Caco-2 (cell line): ENCODE measurements at regions not wholly inside any gene's neighbourhood (a gene's known extent, or its start where the extent isn't known, plus 50 kb on each side); places are given as distances from the start of the nearest gene placed in this dataset.

Experiments used
- BruUV-seq: library from RNA; stranded (reverse); fragments of 400-500 nt; replicated peaks from 2 replicates; lab custom pipeline; 2021; lab: Mats Ljungman, UMichigan
- CTCF ChIA-PET: fragments of 300-600 bp; sonication (Branson Sonifier 250); formaldehyde crosslinking; loops from one replicate; lab custom pipeline; 2022; ENCODE audit warnings: antibody characterized with exemption; lab: Charles Lee
- POLR2A ChIA-PET: fragments of 300-600 bp; sonication (Branson Sonifier 250); formaldehyde crosslinking; loops from one replicate; lab custom pipeline; 2022; ENCODE audit warnings: antibody characterized with exemption; lab: Charles Lee
- DNase-seq, 2 experiments: peaks; one replicate each; pipeline versions ENCODE4 v3.0.0 to v3.0.0-alpha.2; 2020 to 2022
- H3K27me3 ChIP-seq: replicated peaks from 2 replicates; pipeline ENCODE4 v1.6.0; 2011; ENCODE audit warnings: low read length; ENCODE audit not compliant: control insufficient read depth, insufficient read depth
- H3K36me3 ChIP-seq: 2 replicates; pipeline ENCODE4 v1.5.1; 2011; ENCODE audit warnings: low read length; ENCODE audit not compliant: control insufficient read depth, insufficient read depth
- H3K4me1 ChIP-seq: fragments of 250-450 bp; sonication (Bioruptor Pico); 2 replicates; pipeline ENCODE4 v1.5.1; 2020; ENCODE audit warnings: mild to moderate bottlenecking
- H3K4me3 ChIP-seq: 2 replicates; pipeline ENCODE4 v1.5.1; 2011; ENCODE audit warnings: low read depth, mild to moderate bottlenecking, control low read depth, low read length
- H3K9me3 ChIP-seq: fragments of 250-450 bp; sonication (Bioruptor Pico); 2 replicates; pipeline ENCODE4 v1.5.1; 2020; ENCODE audit warnings: mild to moderate bottlenecking, moderate library complexity
- H3K27ac Mint-ChIP-seq: one replicate; pipeline ENCODE4 v1.8.0; 2022; ENCODE audit warnings: mixed read lengths; ENCODE audit not compliant: unreplicated experiment
- H3K27me3 Mint-ChIP-seq: one replicate; pipeline ENCODE4 v1.8.0; 2022; ENCODE audit warnings: mixed read lengths; ENCODE audit not compliant: insufficient read depth, unreplicated experiment
- H3K36me3 Mint-ChIP-seq: one replicate; pipeline ENCODE4 v1.8.0; 2022; ENCODE audit warnings: mild to moderate bottlenecking, mixed read lengths; ENCODE audit not compliant: insufficient read depth, unreplicated experiment
- H3K4me1 Mint-ChIP-seq: one replicate; pipeline ENCODE4 v1.8.0; 2022; ENCODE audit warnings: low read depth, mixed read lengths; ENCODE audit not compliant: unreplicated experiment
- H3K4me3 Mint-ChIP-seq: one replicate; pipeline ENCODE4 v1.8.0; 2022; ENCODE audit warnings: mild to moderate bottlenecking, moderate library complexity, mixed read lengths; ENCODE audit not compliant: unreplicated experiment
- H3K9me3 Mint-ChIP-seq: one replicate; pipeline ENCODE4 v1.8.0; 2022; ENCODE audit warnings: mixed read lengths; ENCODE audit not compliant: unreplicated experiment
- intact Hi-C: fragments of 100-400 bp; cut with micrococcal nuclease; formaldehyde crosslinking; loops from one replicate; pipeline ENCODE4 v1.10.0; 2022; ENCODE audit not compliant: unreplicated experiment
- TF ChIP-seq, protein P1 (sequence below), 2 experiments: fragments of 200-600 bp in 1 of 2; IDR thresholded peaks; 1 replicate in 1 of 2; 2 replicates in 1 of 2; pipeline versions ENCODE4 v1.5.1 to v1.8.0; 2011 to 2022; ENCODE audit warnings: antibody characterized with exemption in 1 of 2, control low read depth in 1 of 2, inconsistent platforms in 1 of 2, low read depth in 1 of 2, low read length in 1 of 2, mild to moderate bottlenecking in 1 of 2, moderate library complexity in 1 of 2; ENCODE audit not compliant: insufficient read depth in 1 of 2, severe bottlenecking in 1 of 2, unreplicated experiment in 1 of 2

DNA sequence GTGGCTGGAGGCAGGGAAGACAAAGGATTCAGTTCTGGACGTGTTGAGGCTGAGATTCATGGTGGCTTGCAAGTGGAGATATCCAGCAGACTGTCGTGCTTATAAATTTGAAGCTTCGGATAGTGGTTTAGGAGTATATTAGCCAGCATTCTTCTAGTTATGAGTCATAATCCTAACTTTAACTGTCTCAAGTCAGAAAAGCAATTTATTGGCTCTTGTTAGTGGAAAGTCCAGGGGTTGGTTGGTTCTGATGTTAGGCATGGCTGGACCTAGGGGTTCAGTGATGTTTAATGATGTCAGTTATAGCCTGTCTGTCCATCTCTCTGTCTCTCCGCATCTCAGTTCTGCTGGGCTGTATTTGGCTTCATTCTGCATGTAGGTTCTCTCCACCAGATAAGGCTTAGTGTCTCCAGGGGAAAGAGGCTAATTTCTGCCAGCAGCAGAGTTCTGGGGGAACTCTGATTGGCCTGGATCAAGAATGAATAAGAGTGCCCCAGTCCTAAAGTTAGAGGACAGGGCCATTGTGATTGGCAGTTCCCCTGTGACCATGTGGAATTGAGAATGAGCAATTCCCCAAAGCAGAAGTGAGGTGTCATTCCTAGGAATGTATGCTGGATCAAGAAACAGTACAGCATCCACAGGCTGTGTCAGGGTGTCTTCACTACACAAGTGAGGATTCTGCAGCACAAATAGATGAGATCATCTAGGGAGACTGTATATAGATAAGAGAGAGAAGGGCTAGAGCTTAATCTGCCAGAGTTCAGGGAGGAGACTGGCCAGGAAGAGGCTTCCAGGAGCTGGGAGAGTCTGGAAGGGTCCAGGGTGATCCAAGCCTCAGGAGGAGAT lies 72.9 kb upstream of the SHB start:
- H3K4me1 ChIP-seq, result peaks cover 15% of the 10 kb centered on the region; the same call in 1 of the 2 replicates
- peaks cover 1% of the 10 kb centered on the region; the same call in 1 of the 2 replicates for H3K27me3 ChIP-seq
- H3K9me3 ChIP-seq, result no peaks in the 10 kb centered on the region
- Mint-ChIP-seq H3K27me3 (peaks cover 10% of the 10 kb centered on the region), H3K4me1 (peaks cover 26% of the 10 kb centered on the region), H3K9me3 (no peaks in the 10 kb centered on the region), H3K27ac (no peak overlapping the region), H3K4me3 (no peak overlapping the region), H3K36me3 (peaks cover 6% of the 10 kb centered on the region)
- peak in 1 of 2 experiments; percentile 13 for DNase-seq
- ChIA-PET POLR2A (no interaction called here), CTCF (interaction anchor here (1.1 kb wide), 1 partner anchor 13 kb away, joined by 4 read pairs; no protein-coding TSS in a partner anchor)
- no TSS peak for BruUV-seq
- H3K36me3 ChIP-seq, result no peaks in the 10 kb centered on the region
- H3K4me3 ChIP-seq, result no peak overlapping the region
- intact Hi-C loops, result no loop called here
- TF ChIP-seq, protein P1, sequence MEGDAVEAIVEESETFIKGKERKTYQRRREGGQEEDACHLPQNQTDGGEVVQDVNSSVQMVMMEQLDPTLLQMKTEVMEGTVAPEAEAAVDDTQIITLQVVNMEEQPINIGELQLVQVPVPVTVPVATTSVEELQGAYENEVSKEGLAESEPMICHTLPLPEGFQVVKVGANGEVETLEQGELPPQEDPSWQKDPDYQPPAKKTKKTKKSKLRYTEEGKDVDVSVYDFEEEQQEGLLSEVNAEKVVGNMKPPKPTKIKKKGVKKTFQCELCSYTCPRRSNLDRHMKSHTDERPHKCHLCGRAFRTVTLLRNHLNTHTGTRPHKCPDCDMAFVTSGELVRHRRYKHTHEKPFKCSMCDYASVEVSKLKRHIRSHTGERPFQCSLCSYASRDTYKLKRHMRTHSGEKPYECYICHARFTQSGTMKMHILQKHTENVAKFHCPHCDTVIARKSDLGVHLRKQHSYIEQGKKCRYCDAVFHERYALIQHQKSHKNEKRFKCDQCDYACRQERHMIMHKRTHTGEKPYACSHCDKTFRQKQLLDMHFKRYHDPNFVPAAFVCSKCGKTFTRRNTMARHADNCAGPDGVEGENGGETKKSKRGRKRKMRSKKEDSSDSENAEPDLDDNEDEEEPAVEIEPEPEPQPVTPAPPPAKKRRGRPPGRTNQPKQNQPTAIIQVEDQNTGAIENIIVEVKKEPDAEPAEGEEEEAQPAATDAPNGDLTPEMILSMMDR (IDR thresholded peaks at IDR 0.05; ENCODE audit: insufficient read depth in 1 of 2, low read depth in 1 of 2, low read length in 1 of 2, severe bottlenecking in 1 of 2, unreplicated experiment in 1 of 2), result no peak

DNA sequence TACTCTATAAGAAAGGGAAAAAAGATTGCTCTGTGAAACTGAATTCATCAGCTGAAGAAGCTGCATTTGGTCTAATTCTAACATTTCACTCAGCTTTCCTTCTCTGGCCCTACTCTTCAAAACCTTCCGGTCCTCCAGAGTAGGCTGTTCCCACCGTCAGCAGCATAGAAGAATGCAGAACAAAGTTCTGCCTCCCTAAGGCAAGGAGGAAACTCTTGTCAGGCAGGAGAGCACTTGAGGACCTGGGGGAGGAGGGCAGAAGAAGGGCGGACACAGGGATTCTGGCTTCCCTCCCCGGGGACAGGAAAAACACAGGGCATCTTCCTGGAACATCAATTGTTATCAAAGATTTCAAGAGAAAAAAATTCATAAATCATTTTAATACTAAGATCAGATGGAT lies 69.2 kb upstream of the SHB start:
- H3K9me3 Mint-ChIP-seq, result no peaks in the 10 kb centered on the region
- H3K27me3 Mint-ChIP-seq, result peaks cover 10% of the 10 kb centered on the region
- peaks cover 1% of the 10 kb centered on the region for H3K27me3 ChIP-seq
- no peak overlapping the region for H3K4me3 ChIP-seq
- ChIA-PET POLR2A (no interaction called here), CTCF (no interaction called here)
- peaks cover 6% of the 10 kb centered on the region for H3K36me3 Mint-ChIP-seq
- no peaks in the 10 kb centered on the region for H3K9me3 ChIP-seq
- intact Hi-C loops, result no loop called here
- peaks cover 12% of the 10 kb centered on the region; the same call in 1 of the 2 replicates for H3K4me1 ChIP-seq
- BruUV-seq, result no TSS peak
- no peak overlapping the region for H3K4me3 Mint-ChIP-seq
- H3K36me3 ChIP-seq, result no peaks in the 10 kb centered on the region
- no peak overlapping the region for H3K27ac Mint-ChIP-seq
- DNase-seq, result peak in 1 of 2 experiments; percentile 2
- TF ChIP-seq, protein P1 (IDR thresholded peaks at IDR 0.05; ENCODE audit: insufficient read depth in 1 of 2, low read depth in 1 of 2, low read length in 1 of 2, severe bottlenecking in 1 of 2, unreplicated experiment in 1 of 2), result no peak
- peaks cover 20% of the 10 kb centered on the region for H3K4me1 Mint-ChIP-seq

GRCh38 chr9:38137342-38137741 lies 68.3 kb upstream of the SHB start:
- Mint-ChIP-seq H3K4me1 (peaks cover 15% of the 10 kb centered on the region), H3K4me3 (no peak overlapping the region), H3K27ac (no peak overlapping the region), H3K36me3 (peaks cover 3% of the 10 kb centered on the region), H3K27me3 (peaks cover 8% of the 10 kb centered on the region), H3K9me3 (no peaks in the 10 kb centered on the region)
- intact Hi-C loops, result no loop called here
- Histone ChIP-seq H3K9me3 (no peaks in the 10 kb centered on the region), H3K4me1 (peaks cover 9% of the 10 kb centered on the region; the same call in 1 of the 2 replicates), H3K27me3 (peaks cover 1% of the 10 kb centered on the region), H3K4me3 (no peak overlapping the region), H3K36me3 (no peaks in the 10 kb centered on the region)
- DNase-seq, result peak in 1 of 2 experiments; percentile 4
- POLR2A ChIA-PET, result no interaction called here
- no TSS peak for BruUV-seq
- CTCF ChIA-PET, result no interaction called here
- TF ChIP-seq, protein P1 (IDR thresholded peaks at IDR 0.05; ENCODE audit: insufficient read depth in 1 of 2, low read depth in 1 of 2, low read length in 1 of 2, severe bottlenecking in 1 of 2, unreplicated experiment in 1 of 2), result no peak
